ENCODE measurements at regions not wholly inside any gene's neighbourhood (a gene's known extent, or its start where the extent isn't known, plus 50 kb on each side); places are given as distances from the start of the nearest gene placed in this dataset.

GRCh38 chr2:236963631-236964182, 122.0 kb upstream of the COPS8 start:
- WGBS, 2 donors = 91 to 95% methylated on average over 7 of the region's 7 CpGs
- no peak for DNase-seq

GRCh38 chr2:236964291-236964690, 121.4 kb upstream of the COPS8 start:
- H3K4me3 ChIP-seq = no peak overlapping the region
- no peaks in the 10 kb centered on the region for H3K36me3 ChIP-seq (ENCODE audit: control insufficient read depth in 4 of 4, insufficient read depth in 4 of 4, low read length in 4 of 4)
- no peak overlapping the region for H3K9ac ChIP-seq (ENCODE audit: insufficient read depth in 1 of 2, low read length in 2 of 2)
- TF ChIP-seq CTCF (IDR thresholded peaks at IDR 0.05; ENCODE audit: control extremely low read depth, extremely low read depth) = no peak
- whole genome bisulfite sequencing, 2 donors = 73 to 76% methylated on average over 5 of the region's 5 CpGs
- no peaks in the 10 kb centered on the region for H3K9me3 ChIP-seq (ENCODE audit: control insufficient read depth in 4 of 4, insufficient read depth in 3 of 4, low read length in 3 of 4)
- DNase-seq (no peak), ATAC-seq (ENCODE audit: insufficient read depth, low FRiP score) (no peak)
- no peaks in the 10 kb centered on the region for H3K27me3 ChIP-seq (ENCODE audit: control insufficient read depth in 3 of 3, insufficient read depth in 3 of 3, low read length in 2 of 3)
- no peak overlapping the region for H3K27ac ChIP-seq (ENCODE audit: low read depth in 1 of 2, low read length in 1 of 2)
- peaks cover 0 to 20% (median 3%) of the 10 kb centered on the region in 5 donors for H3K4me1 ChIP-seq (ENCODE audit: control insufficient read depth in 5 of 5, insufficient read depth in 5 of 5, low read length in 5 of 5)

More at GRCh38 chr2:236963631-236964182, 122.0 kb upstream of the COPS8 start:
- Histone ChIP-seq H3K9ac (ENCODE audit: insufficient read depth in 1 of 2, low read length in 2 of 2) (no peak overlapping the region), H3K27me3 (ENCODE audit: control insufficient read depth in 3 of 3, insufficient read depth in 3 of 3, low read length in 2 of 3) (no peaks in the 10 kb centered on the region), H3K36me3 (ENCODE audit: control insufficient read depth in 4 of 4, insufficient read depth in 4 of 4, low read length in 4 of 4) (no peaks in the 10 kb centered on the region), H3K4me3 (no peak overlapping the region), H3K4me1 (ENCODE audit: control insufficient read depth in 5 of 5, insufficient read depth in 5 of 5, low read length in 5 of 5) (peaks cover 0 to 15% (median 0%) of the 10 kb centered on the region in 5 donors), H3K27ac (ENCODE audit: low read depth in 1 of 2, low read length in 1 of 2) (no peak overlapping the region), H3K9me3 (ENCODE audit: control insufficient read depth in 4 of 4, insufficient read depth in 3 of 4, low read length in 3 of 4) (no peaks in the 10 kb centered on the region)
- ATAC-seq (ENCODE audit: insufficient read depth, low FRiP score) = no peak
- no peak for TF ChIP-seq CTCF (IDR thresholded peaks at IDR 0.05; ENCODE audit: control extremely low read depth, extremely low read depth)

- no peaks in the 10 kb centered on the region for H3K36me3 ChIP-seq (ENCODE audit: control insufficient read depth in 4 of 4, insufficient read depth in 4 of 4, low read length in 4 of 4)
- H3K27ac ChIP-seq (ENCODE audit: low read depth in 1 of 2, low read length in 1 of 2) = no peak overlapping the region
- H3K9me3 ChIP-seq (ENCODE audit: control insufficient read depth in 4 of 4, insufficient read depth in 3 of 4, low read length in 3 of 4) = no peaks in the 10 kb centered on the region
- H3K4me3 ChIP-seq = no peak overlapping the region
- no peak for TF ChIP-seq CTCF (IDR thresholded peaks at IDR 0.05; ENCODE audit: control extremely low read depth, extremely low read depth)
- H3K4me1 ChIP-seq (ENCODE audit: control insufficient read depth in 5 of 5, insufficient read depth in 5 of 5, low read length in 5 of 5) = peaks cover 0 to 29% (median 8%) of the 10 kb centered on the region in 5 donors
- no peak for DNase-seq
- ATAC-seq (ENCODE audit: insufficient read depth, low FRiP score) = no peak
- no peak overlapping the region for H3K9ac ChIP-seq (ENCODE audit: insufficient read depth in 1 of 2, low read length in 2 of 2)
- H3K27me3 ChIP-seq (ENCODE audit: control insufficient read depth in 3 of 3, insufficient read depth in 3 of 3, low read length in 2 of 3) = no peaks in the 10 kb centered on the region
- 93 to 95% methylated on average over 13 of the region's 13 CpGs for WGBS, 2 donors
These were observed 120.5 kb upstream of the COPS8 start for GRCh38 chr2:236965021-236965840.
